K562 (cell line): ENCODE measurements at regions not wholly inside any gene's neighbourhood (a gene's known extent, or its start where the extent isn't known, plus 50 kb on each side); places are given as distances from the start of the nearest gene placed in this dataset.

Experiments used
- ATAC-seq: fragments of 200-7000 bp; cut with Tn5 transposase; 3 replicates; pipeline ENCODE4 v1.9.1; 2020; ENCODE audit warnings: moderate library complexity
- BruUV-seq: library from RNA; stranded (reverse); fragments of 400-500 nt; replicated peaks from 2 replicates; lab custom pipeline; 2021; lab: Mats Ljungman, UMichigan
- CTCF ChIA-PET: fragments of 300-600 bp; formaldehyde crosslinking; extraction: SDS; loops from one replicate; lab custom pipeline; 2021; ENCODE audit warnings: low intra/inter-chr PET ratio; lab: Yijun Ruan, JAX
- POLR2A ChIA-PET: fragments of 300-600, 350-650 bp; sonication (Branson Sonifier 250); formaldehyde crosslinking; extraction: SDS; loops from one replicate; lab custom pipeline; 2021; ENCODE audit warnings: antibody characterized with exemption, inconsistent platforms; lab: Yijun Ruan, JAX
- DNase-seq, 4 experiments: peaks; one replicate each; pipeline versions ENCODE4 v3.0.0 to v3.0.0-alpha.2; 2011 to 2018; ENCODE audit warnings: low spot score in 3 of 4, mixed read lengths in 3 of 4; ENCODE audit errors: extremely low read depth in 1 of 4
- FAIRE-seq: peaks from 2 replicates; lab custom pipeline; 2011; peaks lifted over from hg19 to GRCh38; lab: Jason Lieb, UNC
- H2AFZ ChIP-seq: 2 replicates; pipeline ENCODE4 v1.6.0; 2011; ENCODE audit warnings: low read depth, low read length, control low read depth, inconsistent platforms
- H3K27ac ChIP-seq: fragments of 200-600 bp; 3 replicates; pipeline ENCODE4 v1.8.0; 2011; ENCODE audit warnings: low read depth, mild to moderate bottlenecking, control low read depth, inconsistent platforms, low read length, moderate library complexity, mixed read lengths; ENCODE audit errors: extremely low read depth
- H3K27me3 ChIP-seq, 2 experiments: fragments of 300-600 bp in 1 of 2; 2 replicates in 1 of 2; 3 replicates in 1 of 2; pipeline versions ENCODE4 v1.6.0 to v1.8.0; 2011; ENCODE audit warnings: inconsistent platforms in 2 of 2, low read length in 2 of 2, mild to moderate bottlenecking in 1 of 2, mixed read lengths in 1 of 2, moderate library complexity in 1 of 2; ENCODE audit not compliant: control insufficient read depth in 2 of 2, insufficient read depth in 2 of 2
- H3K36me3 ChIP-seq: fragments of 300-600 bp; 3 replicates; pipeline ENCODE4 v1.8.0; 2011; ENCODE audit warnings: mild to moderate bottlenecking, low read length, inconsistent platforms; ENCODE audit not compliant: control insufficient read depth, insufficient read depth
- H3K4me1 ChIP-seq, 2 experiments: fragments of 200-600 bp in 1 of 2; replicated peaks in 1 of 2; 2 replicates in 1 of 2; 3 replicates in 1 of 2; pipeline versions ENCODE4 v1.5.1 to v1.8.0; 2011; ENCODE audit warnings: inconsistent platforms in 2 of 2, low read length in 2 of 2, mild to moderate bottlenecking in 1 of 2, mixed read lengths in 1 of 2, moderate library complexity in 1 of 2; ENCODE audit not compliant: control insufficient read depth in 2 of 2, insufficient read depth in 2 of 2
- H3K4me2 ChIP-seq: 2 replicates; pipeline ENCODE4 v1.6.1; 2011; ENCODE audit warnings: low read length, control low read depth, inconsistent platforms, mixed read lengths; ENCODE audit not compliant: insufficient read depth
- H3K4me3 ChIP-seq: fragments of 200-600 bp; sonication (generic), shearing (Covaris generic); 2 replicates; pipeline ENCODE4 v1.5.1; 2016; ENCODE audit warnings: control low read depth, inconsistent platforms
- H3K79me2 ChIP-seq: fragments of 200-600 bp; 3 replicates; pipeline ENCODE4 v1.8.0; 2011; ENCODE audit warnings: low read length, inconsistent platforms; ENCODE audit not compliant: control insufficient read depth, insufficient read depth
- H3K9ac ChIP-seq, 2 experiments: 2 replicates each; pipeline versions ENCODE4 v1.6.0 to v1.6.1; 2011; ENCODE audit warnings: low read depth in 2 of 2, low read length in 2 of 2, control low read depth in 1 of 2, inconsistent platforms in 1 of 2, mild to moderate bottlenecking in 1 of 2, mixed read lengths in 1 of 2; ENCODE audit not compliant: insufficient read depth in 1 of 2
- H3K9me1 ChIP-seq: one replicate; pipeline ENCODE4 v1.6.0; 2011; ENCODE audit warnings: inconsistent platforms, mild to moderate bottlenecking, low read length, moderate library complexity; ENCODE audit not compliant: control insufficient read depth, insufficient read depth
- H3K9me3 ChIP-seq: replicated peaks from 2 replicates; pipeline ENCODE4 v1.5.1; 2011; ENCODE audit warnings: low read depth, low read length, inconsistent platforms; ENCODE audit not compliant: control insufficient read depth, insufficient read depth
- H4K20me1 ChIP-seq: replicated peaks from 2 replicates; pipeline ENCODE4 v1.6.1; 2011; ENCODE audit warnings: low read length, inconsistent platforms, mixed read lengths; ENCODE audit not compliant: control insufficient read depth, insufficient read depth
- CREM ChIP-seq: IDR thresholded peaks from 2 replicates; pipeline ENCODE4 v1.6.1; 2014; ENCODE audit warnings: antibody characterized with exemption, low read depth
- GABPA ChIP-seq: fragments of 200-800 bp; sonication (Bioruptor generic); conservative IDR thresholded peaks from 2 replicates; pipeline ENCODE4 v1.6.1; 2016; ENCODE audit warnings: low read depth, missing genetic modification characterization, missing compliant biosample characterization
- HDAC2 ChIP-seq: fragments of 450-650 bp; IDR thresholded peaks from 2 replicates; pipeline ENCODE4 v1.6.1; 2016; ENCODE audit warnings: mild to moderate bottlenecking
- HDAC8 ChIP-seq: fragments of 450-650 bp; IDR thresholded peaks from 2 replicates; pipeline ENCODE4 v1.6.1; 2016; ENCODE audit warnings: mild to moderate bottlenecking, missing genetic modification characterization, moderate library complexity, missing compliant biosample characterization
- IRF9 ChIP-seq: fragments of 450-650 bp; IDR thresholded peaks from 2 replicates; pipeline ENCODE4 v1.6.1; 2016; ENCODE audit warnings: missing biosample characterization, missing genetic modification characterization
- KLF16 ChIP-seq: IDR thresholded peaks from 2 replicates; pipeline ENCODE4 v1.6.1; 2016; ENCODE audit warnings: antibody characterized with exemption
- NCOA2 ChIP-seq, 2 experiments: fragments of 450-650 bp; IDR thresholded peaks; 2 replicates each; pipeline ENCODE4 v1.6.1; 2018; ENCODE audit warnings: mild to moderate bottlenecking in 2 of 2, moderate library complexity in 1 of 2; ENCODE audit not compliant: partially characterized antibody in 2 of 2
- SMAD4 ChIP-seq: fragments of 250-450 bp; sonication (Bioruptor Pico); conservative IDR thresholded peaks from 2 replicates; pipeline ENCODE4 v1.8.0; 2021; ENCODE audit warnings: inconsistent platforms, mild to moderate bottlenecking, moderate library complexity
- SRSF3 ChIP-seq: fragments of 200-400 bp; formaldehyde crosslinking; IDR thresholded peaks from 2 replicates; pipeline ENCODE4 v1.6.1; 2016; ENCODE audit warnings: mild to moderate bottlenecking, low read length, moderate library complexity; ENCODE audit not compliant: insufficient read depth
- TCF3 ChIP-seq: sonication (generic); formaldehyde crosslinking; IDR thresholded peaks from 2 replicates; pipeline ENCODE4 v1.4.0; 2020; ENCODE audit warnings: mild to moderate bottlenecking, missing genetic modification reagents
- TGIF2 ChIP-seq: sonication (generic); formaldehyde crosslinking; IDR thresholded peaks from 2 replicates; pipeline ENCODE4 v1.8.1; 2022; ENCODE audit warnings: mild to moderate bottlenecking, missing genetic modification reagents, moderate library complexity
- ZNF274 ChIP-seq: IDR thresholded peaks from 2 replicates; pipeline ENCODE4 v1.6.1; 2011; ENCODE audit warnings: low read depth, mild to moderate bottlenecking, low read length, moderate library complexity, borderline replicate concordance
- ZNF347 ChIP-seq: fragments of 450-650 bp; formaldehyde crosslinking; IDR thresholded peaks from 2 replicates; pipeline ENCODE4 v1.4.0; 2020; ENCODE audit warnings: low read depth, mild to moderate bottlenecking, moderate library complexity
- WGBS: fragments of 100-300 bp; shearing (Covaris generic); methylation state at CpG from one replicate; pipeline ENCODE4 v1.1.6; 2016; ENCODE audit warnings: low coverage, mixed read lengths; ENCODE audit not compliant: insufficient coverage; ENCODE audit errors: missing lambda C conversion rate; 5-methylcytosine and 5-hydroxymethylcytosine counted together
- in situ Hi-C: fragments of 300-500 bp; cut with MboI; formaldehyde crosslinking; loops from 4 replicates; pipeline ENCODE4 v1.15.0; 2018; ENCODE audit warnings: inconsistent platforms, mixed read lengths
- intact Hi-C: fragments of 100-400 bp; cut with micrococcal nuclease; formaldehyde crosslinking; loops from 2 replicates; pipeline ENCODE4 v1.14.2; 2022
- TF ChIP-seq, protein P1 (sequence below): sonication (generic); formaldehyde crosslinking; IDR thresholded peaks from 2 replicates; pipeline ENCODE4 v1.8.0; 2022; ENCODE audit warnings: missing genetic modification reagents, mild to moderate bottlenecking, moderate library complexity, borderline replicate concordance

DNA sequence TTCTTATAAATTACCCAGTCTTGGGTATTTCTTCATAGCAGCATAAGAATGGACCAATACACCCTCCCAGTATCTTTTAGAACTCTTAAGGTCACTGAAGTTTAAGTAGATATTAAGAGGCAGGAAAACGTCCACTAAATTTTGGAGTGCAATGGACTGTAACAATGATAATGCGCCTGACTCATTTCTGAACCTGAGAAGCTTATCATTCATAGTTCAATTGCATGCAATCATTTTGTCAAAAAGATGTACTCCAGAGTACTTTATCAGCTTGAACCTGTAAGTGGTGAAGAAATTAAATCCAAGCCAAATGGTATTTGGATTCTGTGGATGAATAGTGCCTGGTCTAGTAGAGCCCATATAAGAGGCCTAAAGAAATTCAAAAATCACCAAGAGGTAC, 196.5 kb upstream of the CDH9 start:
- H3K9me1 ChIP-seq, result no peaks in the 10 kb centered on the region
- no TSS peak for BruUV-seq
- no peak overlapping the region for H3K4me2 ChIP-seq
- FAIRE-seq (no peak), ATAC-seq (no peak)
- POLR2A ChIA-PET, result no interaction called here
- no peaks in the 10 kb centered on the region for H3K36me3 ChIP-seq
- H3K4me1 ChIP-seq, result no peaks in the 10 kb centered on the region
- TF ChIP-seq TGIF2 (CRISPR knock-in tag) (no peak), ZNF274 (no peak), KLF16 (no peak)
- TF ChIP-seq, all 486 proteins: peak for 0
- DNase-seq, result no peak
- Histone ChIP-seq H3K27ac (no peak overlapping the region), H2AFZ (no peak overlapping the region), H3K9me3 (no peaks in the 10 kb centered on the region; the same call in 1 of the 2 replicates), H3K9ac (no peak overlapping the region), H3K79me2 (peaks cover 16% of the 10 kb centered on the region; the same call in 2 of the 3 replicates), H4K20me1 (no peaks in the 10 kb centered on the region), H3K27me3 (no peaks in the 10 kb centered on the region), H3K4me3 (no peak overlapping the region)
- CTCF ChIA-PET, result no interaction called here
- intact Hi-C loops, result no loop called here
- in situ Hi-C loops, result no loop called here
- 14% methylated on average over 2 of the region's 2 CpGs for WGBS

DNA sequence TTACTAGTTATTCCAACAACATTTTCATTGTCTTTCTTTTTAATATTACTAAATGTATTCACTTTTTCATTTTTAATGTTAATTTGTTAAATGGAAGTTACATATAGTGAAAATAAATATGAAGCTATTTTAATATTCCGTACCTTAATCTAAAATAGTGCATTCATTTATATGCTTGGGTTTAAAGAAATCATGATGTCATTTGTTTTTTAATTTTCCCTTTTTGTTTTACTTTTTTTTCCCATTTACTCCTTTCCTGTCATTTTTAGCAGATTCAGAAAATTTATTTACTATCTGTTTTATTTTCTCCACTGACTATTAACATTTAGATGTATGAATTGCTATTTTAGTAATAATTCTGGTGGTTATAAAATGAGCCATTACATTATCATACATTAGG, 183.0 kb upstream of the CDH9 start:
- 0% methylated on average over 1 of the region's 1 CpG for WGBS
- in situ Hi-C loops, result no loop called here
- H3K9me3 ChIP-seq, result no peaks in the 10 kb centered on the region
- peak overlapping the region; percentile 5 for H3K4me3 ChIP-seq
- H3K79me2 ChIP-seq, result peaks cover 78% of the 10 kb centered on the region
- intact Hi-C loops, result no loop called here
- DNase-seq (no peak), FAIRE-seq (no peak), ATAC-seq (no peak)
- H3K27ac ChIP-seq, result peak overlapping the region; percentile 71; the same call in 2 of the 3 replicates
- H3K4me2 ChIP-seq, result no peak overlapping the region
- H3K27me3 ChIP-seq, result no peaks in the 10 kb centered on the region
- BruUV-seq, result no TSS peak
- POLR2A ChIA-PET, result no interaction called here
- no peak for TF ChIP-seq HDAC8 (tag)
- no peak for TF ChIP-seq NCOA2 (IDR thresholded peaks at IDR 0.05; ENCODE audit: partially characterized antibody in 2 of 2)
- TF ChIP-seq GABPA (tag), result no peak
- TF ChIP-seq, protein P1, sequence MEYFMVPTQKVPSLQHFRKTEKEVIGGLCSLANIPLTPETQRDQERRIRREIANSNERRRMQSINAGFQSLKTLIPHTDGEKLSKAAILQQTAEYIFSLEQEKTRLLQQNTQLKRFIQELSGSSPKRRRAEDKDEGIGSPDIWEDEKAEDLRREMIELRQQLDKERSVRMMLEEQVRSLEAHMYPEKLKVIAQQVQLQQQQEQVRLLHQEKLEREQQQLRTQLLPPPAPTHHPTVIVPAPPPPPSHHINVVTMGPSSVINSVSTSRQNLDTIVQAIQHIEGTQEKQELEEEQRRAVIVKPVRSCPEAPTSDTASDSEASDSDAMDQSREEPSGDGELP (CRISPR knock-in tag), result no peak
- TF ChIP-seq IRF9 (tag), result no peak
- TF ChIP-seq ZNF347, result no peak
- no peak for TF ChIP-seq TCF3 (CRISPR knock-in tag)
- no peak for TF ChIP-seq SMAD4 (CRISPR knock-in tag)
- TF ChIP-seq SRSF3, result no peak
- TF ChIP-seq HDAC2, result no peak
- no peak for TF ChIP-seq CREM
- H2AFZ ChIP-seq, result no peak overlapping the region
- CTCF ChIA-PET, result no interaction called here
- no peaks in the 10 kb centered on the region for H3K4me1 ChIP-seq
- H4K20me1 ChIP-seq, result no peaks in the 10 kb centered on the region
- peak overlapping the region in 1 of 2 experiments; percentile 68; a peak in 3 of 4 replicates for H3K9ac ChIP-seq
- H3K9me1 ChIP-seq, result no peaks in the 10 kb centered on the region
- no peaks in the 10 kb centered on the region for H3K36me3 ChIP-seq
